GM12891 (cell line): ENCODE measurements at regions not wholly inside any gene's neighbourhood (a gene's known extent, or its start where the extent isn't known, plus 50 kb on each side); places are given as distances from the start of the nearest gene placed in this dataset.
A peak's percentile ranks its signal among the peaks of the same experiment; 100 is the strongest.

Experiments used
- DNase-seq: peaks from one replicate; pipeline ENCODE4 v3.0.0; 2011; ENCODE audit warnings: low spot score; ENCODE audit not compliant: insufficient read length
- FAIRE-seq: peaks from 2 replicates; lab custom pipeline; 2011; peaks lifted over from hg19 to GRCh38; lab: Jason Lieb, UNC
- PAX5 ChIP-seq: IDR thresholded peaks from 2 replicates; pipeline ENCODE4 v1.6.1; 2011; ENCODE audit warnings: low read length, moderate library complexity, mild to moderate bottlenecking; ENCODE audit not compliant: insufficient read depth, severe bottlenecking
- POLR2A ChIP-seq: IDR thresholded peaks from 2 replicates; pipeline ENCODE4 v1.6.1; 2011; ENCODE audit warnings: low read depth, low read length, control low read depth
- POLR2AphosphoS5 ChIP-seq: IDR thresholded peaks from 2 replicates; pipeline ENCODE4 v1.6.1; 2011; ENCODE audit warnings: low read depth, low read length, control low read depth
- POU2F2 ChIP-seq: IDR thresholded peaks from 2 replicates; pipeline ENCODE4 v1.6.1; 2011; ENCODE audit warnings: low read depth, mild to moderate bottlenecking, control low read depth, low read length, moderate library complexity
- SPI1 ChIP-seq: IDR thresholded peaks from 2 replicates; pipeline ENCODE4 v1.6.1; 2011; ENCODE audit warnings: low read depth, low read length, control low read depth
- TAF1 ChIP-seq: IDR thresholded peaks from 2 replicates; pipeline ENCODE4 v1.6.1; 2011; ENCODE audit warnings: low read depth, low read length, control low read depth

DNA sequence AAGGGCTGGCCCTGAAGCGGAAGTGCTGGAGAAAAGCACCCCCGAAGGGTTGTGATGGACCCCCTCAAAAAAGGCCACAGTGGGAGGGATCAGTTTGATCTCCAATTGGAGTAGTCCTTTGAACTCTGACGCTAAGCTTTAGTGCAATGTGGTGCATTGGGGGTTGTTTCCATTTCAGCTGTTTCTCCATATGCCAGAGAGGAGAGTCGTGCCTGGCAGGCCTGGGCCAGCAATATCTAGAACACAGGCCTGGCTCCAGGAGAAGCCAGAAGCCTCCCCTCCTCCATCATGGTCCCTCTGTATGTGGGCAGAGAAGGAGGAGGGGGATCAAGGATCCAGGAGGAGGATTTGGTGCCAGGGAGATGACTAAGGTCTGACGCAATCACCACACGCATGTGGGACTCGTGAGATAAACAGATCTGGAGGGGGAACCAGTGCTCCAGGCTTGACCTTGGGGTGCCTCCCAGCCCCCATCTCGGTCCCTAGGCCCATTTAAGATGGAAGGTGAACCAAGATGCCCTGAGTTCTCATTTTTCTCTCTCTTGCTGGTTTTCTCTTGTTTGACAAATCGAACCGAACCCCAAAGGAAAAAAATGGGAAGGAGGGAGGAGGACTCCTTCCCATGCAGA lies 517.4 kb upstream of the JARID2 start:
- no peak for DNase-seq
- TF ChIP-seq POLR2AphosphoS5 (no peak), PAX5 (no peak), SPI1 (no peak), POLR2A (no peak), TAF1 (no peak), POU2F2 (no peak)
- no peak for FAIRE-seq

DNA sequence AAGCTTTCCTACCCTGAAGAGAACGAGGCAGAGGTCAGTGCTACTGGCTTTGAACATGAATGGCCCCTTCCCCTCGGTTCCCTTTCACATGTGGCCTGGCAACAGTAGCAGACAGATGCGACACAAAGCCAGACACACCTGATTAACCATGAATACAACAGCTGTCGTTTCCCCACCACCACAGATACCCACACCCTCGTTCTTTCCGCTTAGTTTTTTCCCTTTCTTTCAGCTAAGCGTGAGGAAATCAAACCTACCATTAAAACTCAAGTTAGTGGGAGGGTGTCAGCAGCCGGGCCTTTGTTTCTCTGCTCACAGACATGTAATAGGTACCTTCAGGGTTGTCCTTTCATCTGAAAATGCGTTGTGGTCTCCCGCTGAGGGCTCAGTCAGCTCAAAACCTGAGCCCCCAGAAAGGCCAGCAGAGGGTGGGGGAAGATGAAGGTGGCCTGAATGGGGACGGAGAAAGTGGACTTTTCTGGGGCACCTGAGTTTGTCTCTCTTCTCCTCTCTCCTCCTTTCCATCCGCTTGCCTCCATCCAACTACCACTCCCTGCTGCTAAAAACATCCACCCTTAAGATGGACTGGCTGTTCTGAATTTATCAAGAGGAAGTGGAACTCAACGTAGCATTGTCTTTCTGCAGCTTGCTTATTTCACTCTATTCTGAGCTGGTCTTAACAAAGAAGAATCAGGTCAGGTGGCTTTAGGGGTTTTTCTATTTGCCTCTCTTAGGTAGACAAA lies 516.6 kb upstream of the JARID2 start:
- FAIRE-seq: peak; percentile 85
- TF ChIP-seq POLR2A (peak; percentile 58; the same call in 1 of the 2 replicates), POLR2AphosphoS5 (no peak; the same call in 1 of the 2 replicates), SPI1 (peak; percentile 97), PAX5 (peak; percentile 6)
- no peak for DNase-seq

DNA sequence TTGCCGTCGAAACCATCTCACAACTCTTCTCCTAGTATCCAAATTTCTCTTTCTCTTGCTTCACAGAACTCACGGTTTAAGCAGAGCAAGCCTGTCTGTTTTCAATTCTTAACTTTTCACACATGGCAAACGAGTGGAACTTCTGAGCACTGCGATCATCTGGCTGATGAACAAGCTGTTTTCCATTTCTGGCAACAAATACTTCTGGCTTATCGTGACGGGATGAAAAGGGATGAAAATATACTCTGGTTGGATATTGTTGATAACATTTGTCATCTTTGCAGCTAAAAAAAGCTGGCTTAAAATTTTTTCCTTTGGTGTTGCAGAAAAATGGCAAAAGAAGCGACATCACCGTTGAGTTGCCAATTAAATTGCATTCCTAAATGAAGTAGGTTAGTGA lies 515.2 kb upstream of the JARID2 start:
- TF ChIP-seq PAX5: no peak
- TF ChIP-seq POU2F2: no peak
- no peak for TF ChIP-seq POLR2AphosphoS5
- no peak for TF ChIP-seq SPI1
- TF ChIP-seq POLR2A: no peak

DNA sequence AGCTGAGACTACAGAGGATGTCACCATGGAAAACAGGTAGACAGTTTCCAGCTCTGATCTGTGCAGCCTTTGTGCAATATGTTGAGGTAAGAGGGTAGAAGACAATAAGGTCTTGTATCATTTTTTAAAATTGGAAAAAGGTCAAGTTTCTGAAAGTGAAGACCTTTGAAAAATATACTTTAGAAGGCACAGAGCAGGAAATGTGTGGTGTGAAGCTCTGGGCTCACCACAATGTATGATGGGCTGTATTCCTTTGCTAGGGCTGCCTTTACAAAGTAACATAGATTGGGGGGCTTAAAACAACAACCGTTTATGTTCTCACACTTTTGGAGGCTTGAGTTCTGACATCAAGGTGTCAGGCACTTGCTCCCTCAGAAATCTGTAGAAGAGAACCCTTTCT lies 514.3 kb upstream of the JARID2 start:
- no peak for FAIRE-seq

More for the DNA sequence above, 515.2 kb upstream of the JARID2 start:
- DNase-seq (no peak), FAIRE-seq (no peak)

DNA sequence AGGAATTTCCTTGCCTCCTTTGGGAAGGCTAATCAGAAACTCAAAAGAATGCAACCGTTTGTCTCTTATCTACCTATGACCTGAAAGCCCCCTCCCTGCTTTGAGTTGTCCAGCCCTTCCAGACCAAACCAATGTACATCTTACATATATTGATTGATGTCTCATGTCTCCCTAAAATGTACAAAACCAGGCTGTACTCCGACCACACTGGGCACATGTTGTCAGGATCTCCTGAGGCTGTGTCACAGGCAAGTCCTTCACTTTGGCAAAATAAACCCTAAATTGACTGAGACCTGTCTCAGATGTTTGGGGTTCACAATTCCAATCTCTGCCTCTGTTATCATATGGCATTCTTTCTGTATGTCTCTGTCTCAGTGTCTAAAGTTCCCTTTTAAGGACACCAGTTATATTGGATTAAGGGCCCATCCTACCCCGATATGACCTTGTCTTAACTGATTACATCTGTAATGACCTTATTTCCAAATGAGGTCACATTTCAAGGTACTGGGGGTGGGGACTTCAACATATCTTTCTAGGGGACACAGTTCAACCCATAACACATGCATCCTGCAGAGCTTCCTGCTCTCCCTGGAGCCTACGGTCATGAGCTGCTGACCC lies 513.5 kb upstream of the JARID2 start:
- no peak for TF ChIP-seq SPI1
- no peak for TF ChIP-seq POLR2AphosphoS5
- TF ChIP-seq POLR2A: no peak
- no peak for TF ChIP-seq POU2F2
- no peak for DNase-seq
- FAIRE-seq: no peak

More for the DNA sequence above, 514.3 kb upstream of the JARID2 start:
- TF ChIP-seq POLR2A (no peak), POLR2AphosphoS5 (no peak)
- DNase-seq: no peak

DNA sequence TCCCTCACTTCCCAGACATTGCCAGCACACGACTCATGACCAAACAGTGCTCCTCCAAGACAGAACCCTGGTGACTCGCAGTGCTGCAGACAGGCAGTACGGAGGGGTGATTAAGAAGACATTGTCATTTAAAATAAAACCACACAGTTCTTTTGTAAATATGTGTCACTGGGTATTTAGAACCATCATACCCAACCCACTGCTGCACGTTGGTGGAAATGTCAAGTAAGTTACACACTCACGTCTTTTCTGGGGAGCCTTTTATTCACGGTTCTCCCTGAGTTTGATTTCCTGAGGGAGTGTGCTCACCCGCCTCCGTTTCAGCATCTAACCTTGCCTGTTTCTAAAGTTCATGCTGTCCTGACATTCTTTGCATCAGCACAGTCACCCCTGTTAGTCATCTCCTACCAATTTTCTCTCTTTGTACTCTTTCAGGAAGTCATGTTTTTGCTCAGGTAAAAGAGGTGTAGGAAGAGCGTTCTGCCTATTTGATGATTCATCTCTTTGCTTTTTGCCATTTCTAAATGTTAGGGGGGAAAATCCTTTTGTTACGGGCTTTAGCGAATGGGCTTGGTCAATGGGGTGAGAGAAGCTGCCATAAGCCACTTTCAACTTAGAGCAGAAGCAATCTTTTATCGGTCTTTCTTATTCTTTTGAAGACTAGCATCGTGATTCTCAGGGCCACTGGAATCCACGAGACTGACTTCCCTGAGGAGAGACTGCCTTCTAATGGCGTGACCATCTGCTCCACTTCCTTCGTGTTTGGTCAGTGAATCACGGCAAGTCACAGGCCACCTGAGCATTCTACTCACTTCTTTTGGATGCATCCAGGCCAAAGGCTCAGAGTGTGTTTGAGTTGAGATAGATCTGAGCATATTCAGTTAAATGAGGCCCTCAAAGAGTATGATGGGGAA lies 512.8 kb upstream of the JARID2 start:
- no peak for TF ChIP-seq POLR2A
- 0 out of 2 replicates have a peak, but pooled peaks have one; percentile 18 for TF ChIP-seq POU2F2
- TF ChIP-seq SPI1: 0 out of 2 replicates have a peak, but pooled peaks have one; percentile 1
- TF ChIP-seq POLR2AphosphoS5: no peak
- FAIRE-seq: no peak
- DNase-seq: no peak

DNA sequence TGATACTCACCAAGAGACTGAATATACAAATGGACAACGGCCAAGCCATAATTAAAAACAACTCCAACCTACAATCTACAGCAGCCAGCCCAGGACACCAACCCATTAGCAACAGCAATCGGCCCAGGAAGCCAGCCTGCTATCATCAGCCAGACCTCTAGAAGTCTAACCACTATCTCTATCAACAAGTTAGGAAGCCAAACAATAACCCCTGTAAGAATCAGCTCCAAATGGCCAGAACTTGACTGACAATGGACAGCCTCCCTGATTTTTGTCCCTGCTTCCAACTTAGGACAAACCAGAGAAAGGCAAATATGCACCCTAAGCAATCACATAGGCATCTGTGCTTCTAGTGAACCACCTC lies 511.8 kb upstream of the JARID2 start:
- TF ChIP-seq PAX5 (no peak), POLR2AphosphoS5 (0 out of 2 replicates have a peak, but pooled peaks have one; percentile 0)
- DNase-seq: no peak
- no peak for FAIRE-seq

DNA sequence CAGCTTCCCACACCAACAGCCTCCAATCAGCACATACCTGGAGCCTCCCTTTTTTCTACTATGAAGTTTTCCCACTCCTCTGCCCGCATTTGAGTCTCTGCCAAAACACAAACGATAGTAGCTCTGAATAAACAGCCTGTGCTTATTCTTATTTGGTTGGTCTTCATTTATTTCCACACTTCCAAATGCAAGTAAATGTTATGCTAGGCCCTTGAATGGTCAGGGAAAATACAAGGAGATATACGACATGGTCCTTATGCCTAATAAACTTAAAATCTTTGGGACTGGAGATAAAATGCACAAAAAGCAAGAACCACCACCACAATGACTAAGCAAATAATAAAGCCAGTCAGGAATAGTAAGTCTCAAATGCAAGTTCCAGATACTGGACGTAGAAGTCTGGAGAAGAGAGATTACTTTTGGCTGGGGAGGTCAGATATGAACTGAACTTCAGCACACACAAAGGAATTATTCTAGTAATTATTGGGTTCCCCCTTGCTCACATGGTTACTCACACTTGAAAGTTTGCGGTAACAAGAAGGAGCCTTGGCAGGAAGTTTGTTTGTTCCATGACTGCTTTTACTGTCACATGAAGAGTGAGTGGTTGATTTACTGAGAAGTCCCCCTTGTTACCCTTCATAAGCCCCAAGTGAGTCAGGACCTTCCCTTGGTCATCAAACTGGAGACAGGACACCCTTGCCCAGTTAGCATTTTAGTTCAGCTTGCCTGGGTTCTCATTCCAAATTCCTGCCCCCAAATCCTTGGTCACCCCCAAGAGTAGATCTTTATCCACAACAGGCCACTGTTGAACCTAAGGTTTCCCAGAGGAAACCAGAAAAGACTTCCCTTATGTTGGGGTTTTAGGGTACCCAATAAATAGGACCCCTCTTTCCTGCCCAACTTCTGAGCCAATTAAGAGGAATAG lies 511.2 kb upstream of the JARID2 start:
- peak; percentile 87 for FAIRE-seq
- TF ChIP-seq SPI1 (0 out of 2 replicates have a peak, but pooled peaks have one; percentile 40), POLR2A (no peak), POLR2AphosphoS5 (0 out of 2 replicates have a peak, but pooled peaks have one; percentile 4)
- DNase-seq: no peak

DNA sequence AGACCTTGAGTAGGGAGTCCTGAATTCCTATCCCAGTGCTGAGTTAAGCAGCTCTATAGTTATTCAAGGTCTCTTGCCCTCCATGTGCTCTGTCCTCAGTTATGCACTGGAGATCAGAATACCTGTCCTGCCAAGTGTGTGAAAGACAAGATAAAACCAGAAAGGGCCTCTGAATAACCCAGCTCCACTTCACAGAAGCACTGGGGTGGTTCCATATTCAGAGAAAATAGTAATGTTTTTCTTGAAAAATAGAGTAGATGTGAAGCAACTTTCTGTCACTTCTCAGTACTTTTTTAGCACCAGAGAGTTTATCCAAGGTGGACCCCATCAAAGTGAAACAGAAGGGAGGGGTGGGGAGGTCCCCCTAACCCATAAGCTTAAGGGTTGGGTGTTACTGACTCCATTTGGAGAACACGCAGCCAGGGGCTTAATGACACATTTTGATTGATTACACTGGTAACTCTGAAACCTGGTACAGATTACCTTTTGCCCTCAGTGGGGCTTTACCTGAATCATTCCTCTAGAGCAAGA lies 509.8 kb upstream of the JARID2 start:
- DNase-seq (no peak), FAIRE-seq (no peak)
- TF ChIP-seq SPI1: no peak
- TF ChIP-seq POU2F2: no peak
- no peak for TF ChIP-seq PAX5
- TF ChIP-seq TAF1: no peak
- TF ChIP-seq POLR2AphosphoS5: no peak
- TF ChIP-seq POLR2A: no peak
